ENCODE measurements at regions not wholly inside any gene's neighbourhood (a gene's known extent, or its start where the extent isn't known, plus 50 kb on each side); places are given as distances from the start of the nearest gene placed in this dataset.

DNA sequence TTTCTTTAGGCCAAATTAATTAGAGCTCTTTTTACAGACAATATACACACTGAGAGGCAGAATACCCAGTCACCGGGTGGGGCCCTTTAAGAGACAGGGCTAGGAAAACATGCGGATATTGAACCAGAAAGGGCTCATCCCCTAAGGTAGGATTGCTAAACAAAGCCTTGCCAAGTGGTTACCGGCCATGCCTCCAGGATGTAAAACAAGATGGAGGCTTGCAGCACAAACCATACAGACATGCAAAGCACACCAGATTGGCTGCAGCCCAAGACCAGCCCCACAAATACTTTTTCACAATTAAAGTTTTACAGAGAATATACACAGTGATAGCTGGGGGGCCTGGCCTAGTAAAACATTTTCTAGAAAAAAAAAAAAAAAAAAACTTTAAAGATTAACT is 210.0 kb downstream of the KLHL4 start:
- Histone ChIP-seq H3K9me3 (ENCODE audit: low read depth) (no peaks in the 10 kb centered on the region), H3K9me2 (replicated peaks; ENCODE audit: insufficient read depth) (no peaks in the 10 kb centered on the region), H3K27ac (no peak overlapping the region), H3K27me3 (no peaks in the 10 kb centered on the region), H2AFZ (no peak overlapping the region), H3K79me2 (no peaks in the 10 kb centered on the region), H4K20me1 (ENCODE audit: insufficient read depth, poor library complexity, severe bottlenecking) (no peaks in the 10 kb centered on the region), H3K4me3 (no peak overlapping the region), H3K36me3 (replicated peaks; ENCODE audit: insufficient read depth, low read depth) (no peaks in the 10 kb centered on the region), H3K4me1 (ENCODE audit: insufficient read depth) (no peaks in the 10 kb centered on the region), H3K4me2 (no peak overlapping the region)
- WGBS (ENCODE audit: low lambda C conversion rate, missing lambda C conversion rate): 56% methylated on average over 3 of the region's 3 CpGs
- no peak for DNase-seq (ENCODE audit: low spot score)
- TF ChIP-seq, protein P1, sequence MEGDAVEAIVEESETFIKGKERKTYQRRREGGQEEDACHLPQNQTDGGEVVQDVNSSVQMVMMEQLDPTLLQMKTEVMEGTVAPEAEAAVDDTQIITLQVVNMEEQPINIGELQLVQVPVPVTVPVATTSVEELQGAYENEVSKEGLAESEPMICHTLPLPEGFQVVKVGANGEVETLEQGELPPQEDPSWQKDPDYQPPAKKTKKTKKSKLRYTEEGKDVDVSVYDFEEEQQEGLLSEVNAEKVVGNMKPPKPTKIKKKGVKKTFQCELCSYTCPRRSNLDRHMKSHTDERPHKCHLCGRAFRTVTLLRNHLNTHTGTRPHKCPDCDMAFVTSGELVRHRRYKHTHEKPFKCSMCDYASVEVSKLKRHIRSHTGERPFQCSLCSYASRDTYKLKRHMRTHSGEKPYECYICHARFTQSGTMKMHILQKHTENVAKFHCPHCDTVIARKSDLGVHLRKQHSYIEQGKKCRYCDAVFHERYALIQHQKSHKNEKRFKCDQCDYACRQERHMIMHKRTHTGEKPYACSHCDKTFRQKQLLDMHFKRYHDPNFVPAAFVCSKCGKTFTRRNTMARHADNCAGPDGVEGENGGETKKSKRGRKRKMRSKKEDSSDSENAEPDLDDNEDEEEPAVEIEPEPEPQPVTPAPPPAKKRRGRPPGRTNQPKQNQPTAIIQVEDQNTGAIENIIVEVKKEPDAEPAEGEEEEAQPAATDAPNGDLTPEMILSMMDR (IDR thresholded peaks at IDR 0.05; ENCODE audit: poor library complexity): no peak
- TF ChIP-seq EZH2phosphoT487 (IDR thresholded peaks at IDR 0.05; ENCODE audit: low read depth, severe bottlenecking, unreplicated experiment): no peak
- no peak for TF ChIP-seq EZH2 (IDR thresholded peaks at IDR 0.05; ENCODE audit: borderline replicate concordance)

DNA sequence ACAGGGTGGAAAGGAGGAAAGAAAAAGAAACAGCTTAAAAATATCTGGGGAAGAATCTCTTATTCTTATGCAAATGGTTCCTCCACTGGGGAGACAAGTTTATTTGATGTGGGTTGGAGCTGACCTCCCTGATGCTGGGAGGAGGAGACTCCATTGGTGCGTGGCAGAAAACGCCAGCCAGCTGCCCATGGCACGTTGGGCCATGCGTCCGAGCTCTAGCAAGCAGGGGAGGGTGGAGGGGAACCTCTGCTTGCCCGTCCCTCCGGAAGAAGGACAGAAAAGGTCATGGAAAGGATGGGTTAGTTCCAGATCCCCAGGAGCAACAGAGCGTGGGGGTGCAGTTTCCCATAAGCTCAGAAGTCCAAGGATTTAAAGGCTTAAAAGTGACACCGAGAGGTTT is 210.4 kb downstream of the KLHL4 start:
- no peak for DNase-seq (ENCODE audit: low spot score)
- Histone ChIP-seq H3K9me3 (ENCODE audit: low read depth) (no peaks in the 10 kb centered on the region), H3K36me3 (replicated peaks; ENCODE audit: insufficient read depth, low read depth) (no peaks in the 10 kb centered on the region), H3K4me3 (no peak overlapping the region), H3K27me3 (no peaks in the 10 kb centered on the region), H3K27ac (no peak overlapping the region), H4K20me1 (ENCODE audit: insufficient read depth, poor library complexity, severe bottlenecking) (no peaks in the 10 kb centered on the region), H2AFZ (no peak overlapping the region), H3K4me1 (ENCODE audit: insufficient read depth) (no peaks in the 10 kb centered on the region), H3K79me2 (no peaks in the 10 kb centered on the region), H3K9me2 (replicated peaks; ENCODE audit: insufficient read depth) (no peaks in the 10 kb centered on the region), H3K4me2 (no peak overlapping the region)
- no peak for TF ChIP-seq EZH2phosphoT487 (IDR thresholded peaks at IDR 0.05; ENCODE audit: low read depth, severe bottlenecking, unreplicated experiment)
- TF ChIP-seq, protein P1 (IDR thresholded peaks at IDR 0.05; ENCODE audit: poor library complexity): no peak
- no peak for TF ChIP-seq EZH2 (IDR thresholded peaks at IDR 0.05; ENCODE audit: borderline replicate concordance)
- WGBS (ENCODE audit: low lambda C conversion rate, missing lambda C conversion rate): 91% methylated on average over 9 of the region's 9 CpGs

GRCh38 chrX:87728459-87728858 is 210.9 kb downstream of the KLHL4 start:
- no peak for TF ChIP-seq EZH2phosphoT487 (IDR thresholded peaks at IDR 0.05; ENCODE audit: low read depth, severe bottlenecking, unreplicated experiment)
- TF ChIP-seq EZH2 (IDR thresholded peaks at IDR 0.05; ENCODE audit: borderline replicate concordance): no peak
- TF ChIP-seq, protein P1 (IDR thresholded peaks at IDR 0.05; ENCODE audit: poor library complexity): no peak
- Histone ChIP-seq H3K4me2 (no peak overlapping the region), H3K27ac (no peak overlapping the region), H3K9me3 (ENCODE audit: low read depth) (no peaks in the 10 kb centered on the region), H3K27me3 (no peaks in the 10 kb centered on the region), H4K20me1 (ENCODE audit: insufficient read depth, poor library complexity, severe bottlenecking) (no peaks in the 10 kb centered on the region), H3K36me3 (replicated peaks; ENCODE audit: insufficient read depth, low read depth) (no peaks in the 10 kb centered on the region), H3K79me2 (no peaks in the 10 kb centered on the region), H3K4me1 (ENCODE audit: insufficient read depth) (no peaks in the 10 kb centered on the region), H3K9me2 (replicated peaks; ENCODE audit: insufficient read depth) (no peaks in the 10 kb centered on the region), H2AFZ (no peak overlapping the region), H3K4me3 (no peak overlapping the region)
- WGBS (ENCODE audit: low lambda C conversion rate, missing lambda C conversion rate): 98% methylated on average over 7 of the region's 7 CpGs
- no peak for DNase-seq (ENCODE audit: low spot score)

- Histone ChIP-seq H3K4me1 (ENCODE audit: insufficient read depth) (no peaks in the 10 kb centered on the region), H2AFZ (no peak overlapping the region), H3K4me3 (no peak overlapping the region), H3K79me2 (no peaks in the 10 kb centered on the region), H3K9me2 (replicated peaks; ENCODE audit: insufficient read depth) (no peaks in the 10 kb centered on the region), H3K27ac (no peak overlapping the region), H3K27me3 (no peaks in the 10 kb centered on the region), H4K20me1 (ENCODE audit: insufficient read depth, poor library complexity, severe bottlenecking) (no peaks in the 10 kb centered on the region), H3K9me3 (ENCODE audit: low read depth) (no peaks in the 10 kb centered on the region), H3K36me3 (replicated peaks; ENCODE audit: insufficient read depth, low read depth) (no peaks in the 10 kb centered on the region), H3K4me2 (no peak overlapping the region)
- TF ChIP-seq, protein P1 (IDR thresholded peaks at IDR 0.05; ENCODE audit: poor library complexity): no peak
- TF ChIP-seq EZH2 (IDR thresholded peaks at IDR 0.05; ENCODE audit: borderline replicate concordance) (no peak), EZH2phosphoT487 (IDR thresholded peaks at IDR 0.05; ENCODE audit: low read depth, severe bottlenecking, unreplicated experiment) (no peak)
- no peak for DNase-seq (ENCODE audit: low spot score)
Observed at GRCh38 chrX:87732133-87732532, 214.5 kb downstream of the KLHL4 start.
